ENCODE measurements at regions not wholly inside any gene's neighbourhood (a gene's known extent, or its start where the extent isn't known, plus 50 kb on each side); places are given as distances from the start of the nearest gene placed in this dataset.

GRCh38 chr1:239550178-239550577 lies 163.8 kb downstream of the CHRM3 start:
- Mint-ChIP-seq H3K27ac (ENCODE audit: unreplicated experiment) (no peak overlapping the region), H3K27me3 (ENCODE audit: unreplicated experiment) (peaks cover 1% of the 10 kb centered on the region), H3K4me1 (ENCODE audit: low read depth, unreplicated experiment) (no peaks in the 10 kb centered on the region), H3K9me3 (ENCODE audit: unreplicated experiment) (peaks cover 1% of the 10 kb centered on the region), H3K4me3 (ENCODE audit: unreplicated experiment) (no peak overlapping the region), H3K36me3 (ENCODE audit: unreplicated experiment) (peaks cover 6% of the 10 kb centered on the region)
- DNase-seq: no peak
- no peak for TF ChIP-seq CTCF (IDR thresholded peaks at IDR 0.05; ENCODE audit: partially characterized antibody, unreplicated experiment)

GRCh38 chr1:239555350-239555749 lies 169.0 kb downstream of the CHRM3 start:
- Mint-ChIP-seq H3K36me3 (ENCODE audit: unreplicated experiment) (no peaks in the 10 kb centered on the region), H3K27me3 (ENCODE audit: unreplicated experiment) (peaks cover 2% of the 10 kb centered on the region), H3K9me3 (ENCODE audit: unreplicated experiment) (no peaks in the 10 kb centered on the region), H3K4me1 (ENCODE audit: low read depth, unreplicated experiment) (peaks cover 2% of the 10 kb centered on the region), H3K27ac (ENCODE audit: unreplicated experiment) (no peak overlapping the region), H3K4me3 (ENCODE audit: unreplicated experiment) (no peak overlapping the region)
- no peak for DNase-seq
- no peak for TF ChIP-seq CTCF (IDR thresholded peaks at IDR 0.05; ENCODE audit: partially characterized antibody, unreplicated experiment)

- no peak overlapping the region for H3K4me3 Mint-ChIP-seq (ENCODE audit: unreplicated experiment)
- no peaks in the 10 kb centered on the region for H3K9me3 Mint-ChIP-seq (ENCODE audit: unreplicated experiment)
- DNase-seq: no peak
- H3K27ac Mint-ChIP-seq (ENCODE audit: unreplicated experiment): no peak overlapping the region
- H3K36me3 Mint-ChIP-seq (ENCODE audit: unreplicated experiment): no peaks in the 10 kb centered on the region
- peaks cover 11% of the 10 kb centered on the region for H3K4me1 Mint-ChIP-seq (ENCODE audit: low read depth, unreplicated experiment)
- TF ChIP-seq CTCF (IDR thresholded peaks at IDR 0.05; ENCODE audit: partially characterized antibody, unreplicated experiment): no peak
- H3K27me3 Mint-ChIP-seq (ENCODE audit: unreplicated experiment): peaks cover 2% of the 10 kb centered on the region
These were observed 172.2 kb downstream of the CHRM3 start for GRCh38 chr1:239558559-239558958.

GRCh38 chr1:239558991-239559390 lies 172.6 kb downstream of the CHRM3 start:
- Mint-ChIP-seq H3K27me3 (ENCODE audit: unreplicated experiment) (peaks cover 2% of the 10 kb centered on the region), H3K4me1 (ENCODE audit: low read depth, unreplicated experiment) (peaks cover 11% of the 10 kb centered on the region), H3K36me3 (ENCODE audit: unreplicated experiment) (no peaks in the 10 kb centered on the region), H3K4me3 (ENCODE audit: unreplicated experiment) (no peak overlapping the region), H3K9me3 (ENCODE audit: unreplicated experiment) (no peaks in the 10 kb centered on the region), H3K27ac (ENCODE audit: unreplicated experiment) (no peak overlapping the region)
- no peak for DNase-seq
- no peak for TF ChIP-seq CTCF (IDR thresholded peaks at IDR 0.05; ENCODE audit: partially characterized antibody, unreplicated experiment)

- H3K4me1 Mint-ChIP-seq (ENCODE audit: low read depth, unreplicated experiment): peaks cover 12% of the 10 kb centered on the region
- no peak for TF ChIP-seq CTCF (IDR thresholded peaks at IDR 0.05; ENCODE audit: partially characterized antibody, unreplicated experiment)
- H3K27ac Mint-ChIP-seq (ENCODE audit: unreplicated experiment): peak overlapping the region; percentile 53
- H3K4me3 Mint-ChIP-seq (ENCODE audit: unreplicated experiment): no peak overlapping the region
- no peak for DNase-seq
- H3K9me3 Mint-ChIP-seq (ENCODE audit: unreplicated experiment): no peaks in the 10 kb centered on the region
- H3K36me3 Mint-ChIP-seq (ENCODE audit: unreplicated experiment): no peaks in the 10 kb centered on the region
- peaks cover 2% of the 10 kb centered on the region for H3K27me3 Mint-ChIP-seq (ENCODE audit: unreplicated experiment)
These were observed 174.6 kb downstream of the CHRM3 start for GRCh38 chr1:239560921-239561320.

Measured in glutamatergic neuron (in vitro differentiated cells).